ENCODE measurements at regions not wholly inside any gene's neighbourhood (a gene's known extent, or its start where the extent isn't known, plus 50 kb on each side); places are given as distances from the start of the nearest gene placed in this dataset.

- H3K27me3 ChIP-seq = no peaks in the 10 kb centered on the region
- H3K27ac ChIP-seq = no peak overlapping the region
- intact Hi-C loops (cut with DNase I; ENCODE audit: low total_unique reads) = no loop called here
- no peak for DNase-seq
- in situ Hi-C loops (cut with MboI; ENCODE audit: low pct_ligation_motif_present in 1 of 4, low pct_unique_long_range_greater_than_20kb in 1 of 4, low sequenced_read_pairs in 3 of 4) = no loop called here
- TF ChIP-seq EP300 (IDR thresholded peaks at IDR 0.05; ENCODE audit: low read depth) (no peak), POLR2AphosphoS5 (IDR thresholded peaks at IDR 0.05) (no peak)
- no peaks in the 10 kb centered on the region for H3K36me3 ChIP-seq
- no peaks in the 10 kb centered on the region for H3K9me3 ChIP-seq
- H3K4me1 ChIP-seq = no peaks in the 10 kb centered on the region
- no peak overlapping the region for H3K4me3 ChIP-seq
- WGBS, 2 donors (ENCODE audit: low coverage in 1 of 2) = 88% methylated on average over 29 of the region's 29 CpGs; no CpG with 5 or more reads in 1 of the 2 donors
Measured at GRCh38 chr16:9183682-9184353, 92.4 kb downstream of the HAPSTR1 start.

DNA sequence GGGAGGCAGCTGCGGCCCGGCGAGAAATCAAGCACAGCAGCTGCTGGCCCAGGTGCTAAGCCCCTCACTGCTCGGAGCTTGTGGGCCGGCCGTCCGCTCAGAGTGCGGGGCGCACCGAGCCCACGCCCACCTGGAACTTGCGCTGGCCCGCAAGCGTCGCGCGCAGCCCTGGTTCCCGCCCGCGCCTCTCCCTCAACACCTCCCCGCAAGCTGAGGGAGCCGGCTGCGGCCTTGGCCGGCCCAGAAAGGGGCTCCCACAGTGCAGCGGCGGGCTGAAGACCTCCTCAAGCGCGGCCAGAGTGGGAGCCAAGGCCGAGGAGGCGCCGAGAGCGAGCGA lies 92.9 kb downstream of the HAPSTR1 start:
- Histone ChIP-seq H3K27me3 (no peaks in the 10 kb centered on the region), H3K4me3 (no peak overlapping the region), H3K27ac (no peak overlapping the region), H3K9me3 (no peaks in the 10 kb centered on the region), H3K4me1 (no peaks in the 10 kb centered on the region), H3K36me3 (no peaks in the 10 kb centered on the region)
- intact Hi-C loops (cut with DNase I; ENCODE audit: low total_unique reads) = no loop called here
- TF ChIP-seq POLR2A (IDR thresholded peaks at IDR 0.05) = no peak
- TF ChIP-seq EP300 (IDR thresholded peaks at IDR 0.05; ENCODE audit: low read depth) = no peak
- TF ChIP-seq POLR2AphosphoS5 (IDR thresholded peaks at IDR 0.05) = no peak
- TF ChIP-seq, protein P1, sequence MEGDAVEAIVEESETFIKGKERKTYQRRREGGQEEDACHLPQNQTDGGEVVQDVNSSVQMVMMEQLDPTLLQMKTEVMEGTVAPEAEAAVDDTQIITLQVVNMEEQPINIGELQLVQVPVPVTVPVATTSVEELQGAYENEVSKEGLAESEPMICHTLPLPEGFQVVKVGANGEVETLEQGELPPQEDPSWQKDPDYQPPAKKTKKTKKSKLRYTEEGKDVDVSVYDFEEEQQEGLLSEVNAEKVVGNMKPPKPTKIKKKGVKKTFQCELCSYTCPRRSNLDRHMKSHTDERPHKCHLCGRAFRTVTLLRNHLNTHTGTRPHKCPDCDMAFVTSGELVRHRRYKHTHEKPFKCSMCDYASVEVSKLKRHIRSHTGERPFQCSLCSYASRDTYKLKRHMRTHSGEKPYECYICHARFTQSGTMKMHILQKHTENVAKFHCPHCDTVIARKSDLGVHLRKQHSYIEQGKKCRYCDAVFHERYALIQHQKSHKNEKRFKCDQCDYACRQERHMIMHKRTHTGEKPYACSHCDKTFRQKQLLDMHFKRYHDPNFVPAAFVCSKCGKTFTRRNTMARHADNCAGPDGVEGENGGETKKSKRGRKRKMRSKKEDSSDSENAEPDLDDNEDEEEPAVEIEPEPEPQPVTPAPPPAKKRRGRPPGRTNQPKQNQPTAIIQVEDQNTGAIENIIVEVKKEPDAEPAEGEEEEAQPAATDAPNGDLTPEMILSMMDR (IDR thresholded peaks at IDR 0.05) = no peak
- 94 to 100% methylated on average over 4 to 33 of the region's 33 CpGs for WGBS, 2 donors (ENCODE audit: low coverage in 1 of 2)
- in situ Hi-C loops (cut with MboI; ENCODE audit: low pct_ligation_motif_present in 1 of 4, low pct_unique_long_range_greater_than_20kb in 1 of 4, low sequenced_read_pairs in 3 of 4) = no loop called here
- DNase-seq = no peak

DNA sequence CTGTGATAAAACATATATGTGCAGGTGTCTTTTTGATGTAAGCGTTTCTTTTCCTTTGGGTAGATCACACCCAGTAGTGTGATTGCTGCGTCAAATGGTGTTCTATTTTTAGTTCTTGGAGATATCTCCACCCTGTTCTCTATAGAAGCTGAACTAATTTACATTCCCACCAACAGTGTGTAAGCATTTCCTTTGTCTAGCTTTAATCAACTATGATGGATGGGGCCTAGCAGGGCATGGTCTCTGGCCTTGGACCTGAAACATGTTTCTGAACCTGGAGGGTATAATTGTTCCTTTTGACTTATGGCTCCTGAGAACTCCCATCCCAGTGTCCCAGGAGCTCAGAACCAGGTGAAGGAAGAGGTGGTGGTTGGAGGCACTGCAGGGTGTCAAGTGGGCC lies 93.9 kb downstream of the HAPSTR1 start:
- Histone ChIP-seq H3K4me3 (no peak overlapping the region), H3K36me3 (no peaks in the 10 kb centered on the region), H3K4me1 (no peaks in the 10 kb centered on the region), H3K27ac (no peak overlapping the region), H3K9me3 (no peaks in the 10 kb centered on the region), H3K27me3 (no peaks in the 10 kb centered on the region)
- TF ChIP-seq POLR2AphosphoS5 (IDR thresholded peaks at IDR 0.05) = no peak
- TF ChIP-seq POLR2A (IDR thresholded peaks at IDR 0.05) = no peak
- TF ChIP-seq, protein P1 (IDR thresholded peaks at IDR 0.05) = no peak
- no peak for TF ChIP-seq EP300 (IDR thresholded peaks at IDR 0.05; ENCODE audit: low read depth)
- WGBS, 2 donors (ENCODE audit: low coverage in 1 of 2) = 87% methylated on average over 2 of the region's 2 CpGs; no CpG with 5 or more reads in 1 of the 2 donors
- in situ Hi-C loops (cut with MboI; ENCODE audit: low pct_ligation_motif_present in 1 of 4, low pct_unique_long_range_greater_than_20kb in 1 of 4, low sequenced_read_pairs in 3 of 4) (no loop called here), intact Hi-C loops (cut with DNase I; ENCODE audit: low total_unique reads) (no loop called here)
- DNase-seq = no peak

GRCh38 chr16:9186061-9186460 lies 94.6 kb downstream of the HAPSTR1 start:
- 56 to 66% methylated on average over 3 of the region's 3 CpGs for WGBS, 2 donors (ENCODE audit: low coverage in 1 of 2)
- no peaks in the 10 kb centered on the region for H3K36me3 ChIP-seq
- TF ChIP-seq POLR2A (IDR thresholded peaks at IDR 0.05) (no peak), POLR2AphosphoS5 (IDR thresholded peaks at IDR 0.05) (no peak), EP300 (IDR thresholded peaks at IDR 0.05; ENCODE audit: low read depth) (no peak)
- TF ChIP-seq, protein P1 (IDR thresholded peaks at IDR 0.05) = no peak
- DNase-seq = no peak
- in situ Hi-C loops (cut with MboI; ENCODE audit: low pct_ligation_motif_present in 1 of 4, low pct_unique_long_range_greater_than_20kb in 1 of 4, low sequenced_read_pairs in 3 of 4) = no loop called here
- no peaks in the 10 kb centered on the region for H3K27me3 ChIP-seq
- H3K4me1 ChIP-seq = no peaks in the 10 kb centered on the region
- intact Hi-C loops (cut with DNase I; ENCODE audit: low total_unique reads) = no loop called here
- no peaks in the 10 kb centered on the region for H3K9me3 ChIP-seq
- no peak overlapping the region for H3K27ac ChIP-seq
- H3K4me3 ChIP-seq = no peak overlapping the region

- no peaks in the 10 kb centered on the region for H3K4me1 ChIP-seq
- DNase-seq = no peak
- H3K36me3 ChIP-seq = no peaks in the 10 kb centered on the region
- intact Hi-C loops (cut with DNase I; ENCODE audit: low total_unique reads) (no loop called here), in situ Hi-C loops (cut with MboI; ENCODE audit: low pct_ligation_motif_present in 1 of 4, low pct_unique_long_range_greater_than_20kb in 1 of 4, low sequenced_read_pairs in 3 of 4) (no loop called here)
- no peaks in the 10 kb centered on the region for H3K9me3 ChIP-seq
- no peak overlapping the region for H3K27ac ChIP-seq
- no peak overlapping the region for H3K4me3 ChIP-seq
- no peaks in the 10 kb centered on the region for H3K27me3 ChIP-seq
- 69 to 72% methylated on average over 3 of the region's 3 CpGs for WGBS, 2 donors (ENCODE audit: low coverage in 1 of 2)
- TF ChIP-seq, protein P1 (IDR thresholded peaks at IDR 0.05) = no peak
- TF ChIP-seq POLR2A (IDR thresholded peaks at IDR 0.05) = no peak
- no peak for TF ChIP-seq POLR2AphosphoS5 (IDR thresholded peaks at IDR 0.05)
- TF ChIP-seq EP300 (IDR thresholded peaks at IDR 0.05; ENCODE audit: low read depth) = no peak
Measured at GRCh38 chr16:9188721-9189120, 97.3 kb downstream of the HAPSTR1 start.
